ENCODE measurements at regions not wholly inside any gene's neighbourhood (a gene's known extent, or its start where the extent isn't known, plus 50 kb on each side); places are given as distances from the start of the nearest gene placed in this dataset.

- Histone ChIP-seq H3K9me3 (replicated peaks; ENCODE audit: control insufficient read depth, insufficient read depth, low read depth, low read length) (no peaks in the 10 kb centered on the region), H4K20me1 (replicated peaks; ENCODE audit: control insufficient read depth, insufficient read depth, low read length) (no peaks in the 10 kb centered on the region), H3K4me1 (replicated peaks in 1 of 2; ENCODE audit: control insufficient read depth in 2 of 2, insufficient read depth in 2 of 2, low read length in 2 of 2) (no peaks in the 10 kb centered on the region), H3K9me1 (ENCODE audit: control insufficient read depth, insufficient read depth, low read length) (no peaks in the 10 kb centered on the region), H3K9ac (ENCODE audit: insufficient read depth in 1 of 2, low read depth in 2 of 2, low read length in 2 of 2) (no peak overlapping the region), H3K79me2 (ENCODE audit: control insufficient read depth, insufficient read depth, low read length) (no peaks in the 10 kb centered on the region), H2AFZ (ENCODE audit: low read depth, low read length) (no peak overlapping the region), H3K27ac (ENCODE audit: extremely low read depth, low read depth, low read length) (no peak overlapping the region), H3K4me2 (ENCODE audit: insufficient read depth, low read length) (no peak overlapping the region), H3K36me3 (ENCODE audit: control insufficient read depth, insufficient read depth, low read length) (no peaks in the 10 kb centered on the region), H3K27me3 (ENCODE audit: control insufficient read depth in 2 of 2, insufficient read depth in 2 of 2, low read length in 2 of 2) (peaks cover 6 to 10% of the 10 kb centered on the region in 2 experiments; a peak in 3 of 5 replicates), H3K4me3 (no peak overlapping the region)
- intact Hi-C loops (cut with micrococcal nuclease): loop anchor here (5.0 kb wide), 1 partner anchor 340 kb away; no protein-coding TSS in a partner anchor
- peak; percentile 62; the same call in 2 of the 3 replicates for ATAC-seq
- in situ Hi-C loops (cut with MboI): no loop called here
- POLR2A ChIA-PET: interaction anchor here (0.7 to 1.0 kb wide), 2 partner anchors 14 to 18 kb away, joined by 3 to 4 read pairs; no protein-coding TSS in a partner anchor
- DNase-seq (ENCODE audit: extremely low read depth in 1 of 4, low spot score in 3 of 4): peak; percentile 27 to 49 (median 38)
- peak; percentile 88 for FAIRE-seq
- CTCF ChIA-PET (ENCODE audit: low intra/inter-chr PET ratio): interaction anchor here (0.8 kb wide), 1 partner anchor 643 kb away, joined by 3 read pairs; no protein-coding TSS in a partner anchor
- WGBS (ENCODE audit: insufficient coverage, low coverage, missing lambda C conversion rate): 19% methylated on average over 4 of the region's 4 CpGs
- no TSS peak for BruUV-seq (replicated peaks)
- TF ChIP-seq RAD21 (CRISPR knock-in tag; conservative IDR thresholded peaks at IDR 0.05 in 1 of 2, IDR thresholded peaks at IDR 0.05 in 1 of 2): peak; percentile 32 to 61
- TF ChIP-seq, protein P1, sequence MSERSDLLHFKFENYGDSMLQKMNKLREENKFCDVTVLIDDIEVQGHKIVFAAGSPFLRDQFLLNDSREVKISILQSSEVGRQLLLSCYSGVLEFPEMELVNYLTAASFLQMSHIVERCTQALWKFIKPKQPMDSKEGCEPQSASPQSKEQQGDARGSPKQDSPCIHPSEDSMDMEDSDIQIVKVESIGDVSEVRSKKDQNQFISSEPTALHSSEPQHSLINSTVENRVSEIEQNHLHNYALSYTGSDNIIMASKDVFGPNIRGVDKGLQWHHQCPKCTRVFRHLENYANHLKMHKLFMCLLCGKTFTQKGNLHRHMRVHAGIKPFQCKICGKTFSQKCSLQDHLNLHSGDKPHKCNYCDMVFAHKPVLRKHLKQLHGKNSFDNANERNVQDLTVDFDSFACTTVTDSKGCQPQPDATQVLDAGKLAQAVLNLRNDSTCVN (CRISPR knock-in tag; IDR thresholded peaks at IDR 0.05): no peak
- TF ChIP-seq EZH2 (IDR thresholded peaks at IDR 0.05; ENCODE audit: borderline replicate concordance, low read depth, low read length): no peak
- no peak for TF ChIP-seq ZNF707 (CRISPR knock-in tag; conservative IDR thresholded peaks at IDR 0.05)
- TF ChIP-seq SMC3 (conservative IDR thresholded peaks at IDR 0.05; ENCODE audit: insufficient read depth, low read depth, low read length): peak; percentile 36; the same call in 1 of the 2 replicates
- no peak for TF ChIP-seq HNRNPK (IDR thresholded peaks at IDR 0.05; ENCODE audit: low read depth, low read length, poor library complexity, severe bottlenecking)
- no peak for TF ChIP-seq EWSR1 (IDR thresholded peaks at IDR 0.05; ENCODE audit: borderline replicate concordance, low read depth, partially characterized antibody)
- no peak for TF ChIP-seq ZNF212 (CRISPR knock-in tag; IDR thresholded peaks at IDR 0.05)
- no peak for TF ChIP-seq FOXJ3 (CRISPR knock-in tag; IDR thresholded peaks at IDR 0.05)
- no peak for TF ChIP-seq ZNF766 (CRISPR knock-in tag; conservative IDR thresholded peaks at IDR 0.05)
- TF ChIP-seq, protein P2, sequence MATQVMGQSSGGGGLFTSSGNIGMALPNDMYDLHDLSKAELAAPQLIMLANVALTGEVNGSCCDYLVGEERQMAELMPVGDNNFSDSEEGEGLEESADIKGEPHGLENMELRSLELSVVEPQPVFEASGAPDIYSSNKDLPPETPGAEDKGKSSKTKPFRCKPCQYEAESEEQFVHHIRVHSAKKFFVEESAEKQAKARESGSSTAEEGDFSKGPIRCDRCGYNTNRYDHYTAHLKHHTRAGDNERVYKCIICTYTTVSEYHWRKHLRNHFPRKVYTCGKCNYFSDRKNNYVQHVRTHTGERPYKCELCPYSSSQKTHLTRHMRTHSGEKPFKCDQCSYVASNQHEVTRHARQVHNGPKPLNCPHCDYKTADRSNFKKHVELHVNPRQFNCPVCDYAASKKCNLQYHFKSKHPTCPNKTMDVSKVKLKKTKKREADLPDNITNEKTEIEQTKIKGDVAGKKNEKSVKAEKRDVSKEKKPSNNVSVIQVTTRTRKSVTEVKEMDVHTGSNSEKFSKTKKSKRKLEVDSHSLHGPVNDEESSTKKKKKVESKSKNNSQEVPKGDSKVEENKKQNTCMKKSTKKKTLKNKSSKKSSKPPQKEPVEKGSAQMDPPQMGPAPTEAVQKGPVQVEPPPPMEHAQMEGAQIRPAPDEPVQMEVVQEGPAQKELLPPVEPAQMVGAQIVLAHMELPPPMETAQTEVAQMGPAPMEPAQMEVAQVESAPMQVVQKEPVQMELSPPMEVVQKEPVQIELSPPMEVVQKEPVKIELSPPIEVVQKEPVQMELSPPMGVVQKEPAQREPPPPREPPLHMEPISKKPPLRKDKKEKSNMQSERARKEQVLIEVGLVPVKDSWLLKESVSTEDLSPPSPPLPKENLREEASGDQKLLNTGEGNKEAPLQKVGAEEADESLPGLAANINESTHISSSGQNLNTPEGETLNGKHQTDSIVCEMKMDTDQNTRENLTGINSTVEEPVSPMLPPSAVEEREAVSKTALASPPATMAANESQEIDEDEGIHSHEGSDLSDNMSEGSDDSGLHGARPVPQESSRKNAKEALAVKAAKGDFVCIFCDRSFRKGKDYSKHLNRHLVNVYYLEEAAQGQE (IDR thresholded peaks at IDR 0.05; ENCODE audit: borderline replicate concordance): peak; percentile 27; the same call in 1 of the 2 replicates
- TF ChIP-seq, protein P2 (CRISPR knock-in tag; IDR thresholded peaks at IDR 0.05; ENCODE audit: low read depth): no peak
These were observed 84.9 kb upstream of the BASP1 start for GRCh38 chr5:17132444-17133083.
